ENCODE measurements at regions not wholly inside any gene's neighbourhood (a gene's known extent, or its start where the extent isn't known, plus 50 kb on each side); places are given as distances from the start of the nearest gene placed in this dataset.

- H3K27ac ChIP-seq, result no peak overlapping the region
Measured at GRCh38 chr13:64088491-64088890, 2672.8 kb upstream of the PCDH20 start.

GRCh38 chr13:64087624-64088023 lies 2672.0 kb upstream of the PCDH20 start:
- DNase-seq, result no peak

More at GRCh38 chr13:64088491-64088890, 2672.8 kb upstream of the PCDH20 start:
- ATAC-seq, result no peak
- H3K36me3 ChIP-seq (ENCODE audit: insufficient read depth in 1 of 2, low read depth in 1 of 2), result no peaks in the 10 kb centered on the region
- intact Hi-C loops (cut with DNase I), result no loop called here
- no peak overlapping the region for H3K4me3 ChIP-seq
- no peaks in the 10 kb centered on the region for H3K4me1 ChIP-seq
- H3K27me3 ChIP-seq (ENCODE audit: insufficient read depth in 3 of 3, low read length in 2 of 3), result no peaks in the 10 kb centered on the region
- 79 to 91% (median 83%) methylated on average over 2 of the region's 2 CpGs for WGBS, 3 donors
- DNase-seq, result no peak
- no peaks in the 10 kb centered on the region for H3K9me3 ChIP-seq
- no peak for TF ChIP-seq CTCF (IDR thresholded peaks at IDR 0.05)

GRCh38 chr13:64083811-64084210 lies 2668.2 kb upstream of the PCDH20 start:
- DNase-seq, result no peak

More at GRCh38 chr13:64087624-64088023, 2672.0 kb upstream of the PCDH20 start:
- H3K27me3 ChIP-seq (ENCODE audit: insufficient read depth in 3 of 3, low read length in 2 of 3), result no peaks in the 10 kb centered on the region
- no peak overlapping the region for H3K4me3 ChIP-seq
- H3K4me1 ChIP-seq, result no peaks in the 10 kb centered on the region
- H3K27ac ChIP-seq, result no peak overlapping the region
- no peaks in the 10 kb centered on the region for H3K9me3 ChIP-seq
- H3K36me3 ChIP-seq (ENCODE audit: insufficient read depth in 1 of 2, low read depth in 1 of 2), result no peaks in the 10 kb centered on the region
- intact Hi-C loops (cut with DNase I), result no loop called here
- no peak for ATAC-seq
- WGBS, 3 donors, result 50 to 64% (median 53%) methylated on average over 1 of the region's 1 CpG
- no peak for TF ChIP-seq CTCF (IDR thresholded peaks at IDR 0.05)

GRCh38 chr13:64083396-64083795 lies 2667.7 kb upstream of the PCDH20 start:
- H3K36me3 ChIP-seq (ENCODE audit: insufficient read depth in 1 of 2, low read depth in 1 of 2), result no peaks in the 10 kb centered on the region
- no peak for TF ChIP-seq CTCF (IDR thresholded peaks at IDR 0.05)
- intact Hi-C loops (cut with DNase I), result no loop called here
- no peak overlapping the region for H3K4me3 ChIP-seq
- no peaks in the 10 kb centered on the region for H3K9me3 ChIP-seq
- no peak for DNase-seq
- no peak for ATAC-seq
- no peak overlapping the region for H3K27ac ChIP-seq
- 70 to 72% (median 71%) methylated on average over 1 of the region's 1 CpG for whole genome bisulfite sequencing, 3 donors
- no peaks in the 10 kb centered on the region for H3K27me3 ChIP-seq (ENCODE audit: insufficient read depth in 3 of 3, low read length in 2 of 3)
- H3K4me1 ChIP-seq, result no peaks in the 10 kb centered on the region

More at GRCh38 chr13:64083811-64084210, 2668.2 kb upstream of the PCDH20 start:
- no peaks in the 10 kb centered on the region for H3K9me3 ChIP-seq
- no peak for TF ChIP-seq CTCF (IDR thresholded peaks at IDR 0.05)
- H3K4me3 ChIP-seq, result no peak overlapping the region
- H3K4me1 ChIP-seq, result no peaks in the 10 kb centered on the region
- intact Hi-C loops (cut with DNase I), result no loop called here
- ATAC-seq, result no peak
- no peak overlapping the region for H3K27ac ChIP-seq
- no peaks in the 10 kb centered on the region for H3K36me3 ChIP-seq (ENCODE audit: insufficient read depth in 1 of 2, low read depth in 1 of 2)
- WGBS, 3 donors, result 80 to 92% (median 90%) methylated on average over 1 of the region's 1 CpG
- no peaks in the 10 kb centered on the region for H3K27me3 ChIP-seq (ENCODE audit: insufficient read depth in 3 of 3, low read length in 2 of 3)

GRCh38 chr13:64078480-64078936 lies 2662.9 kb upstream of the PCDH20 start:
- no peaks in the 10 kb centered on the region for H3K4me1 ChIP-seq
- no peaks in the 10 kb centered on the region for H3K27me3 ChIP-seq (ENCODE audit: insufficient read depth in 3 of 3, low read length in 2 of 3)
- H3K9me3 ChIP-seq, result no peaks in the 10 kb centered on the region
- no peaks in the 10 kb centered on the region for H3K36me3 ChIP-seq (ENCODE audit: insufficient read depth in 1 of 2, low read depth in 1 of 2)
- intact Hi-C loops (cut with DNase I), result no loop called here
- TF ChIP-seq CTCF (IDR thresholded peaks at IDR 0.05), result no peak
- ATAC-seq (no peak), DNase-seq (no peak)
- no peak overlapping the region for H3K27ac ChIP-seq
- H3K4me3 ChIP-seq, result no peak overlapping the region
- WGBS, 3 donors, result 73 to 83% (median 83%) methylated on average over 22 of the region's 22 CpGs

Measured in psoas muscle (tissue), 7 donors.